Fibroblast of lung (primary cell): ENCODE measurements at regions not wholly inside any gene's neighbourhood (a gene's known extent, or its start where the extent isn't known, plus 50 kb on each side); places are given as distances from the start of the nearest gene placed in this dataset.

Experiments
- EZH2 ChIP-seq: IDR thresholded peaks from 2 replicates; pipeline ENCODE4 v1.5.1; 2012; ENCODE audit warnings: low read length, control low read depth, mild to moderate bottlenecking; ENCODE audit errors: missing control alignments
- TF ChIP-seq, protein P1 (sequence below), 2 donors: IDR thresholded peaks in 1 of 2; conservative IDR thresholded peaks in 1 of 2; 1 replicate in 1 of 2; 2 replicates in 1 of 2; pipeline ENCODE4 v1.5.1; 2011 to 2012; ENCODE audit warnings: low read length in 2 of 2, control low read depth in 1 of 2, inconsistent platforms in 1 of 2, low read depth in 1 of 2, mild to moderate bottlenecking in 1 of 2

DNA sequence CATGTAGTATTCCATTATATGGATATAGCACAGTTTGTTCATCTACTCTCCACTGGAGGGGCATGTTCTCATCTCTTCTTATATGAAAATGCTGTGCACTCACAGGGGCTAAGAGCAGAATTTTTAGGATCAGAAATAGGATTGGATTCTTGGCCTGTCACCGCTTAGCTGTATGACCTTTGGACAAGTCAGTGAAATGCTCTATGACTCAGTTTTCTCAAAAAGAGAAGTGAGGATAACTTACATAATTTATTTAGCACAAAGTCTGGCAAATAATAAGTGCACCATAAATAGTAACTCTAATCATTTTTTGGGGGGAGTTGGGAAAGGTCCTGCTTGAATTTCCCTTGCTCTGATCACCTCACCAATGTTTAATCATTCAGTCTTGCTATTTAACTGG lies 103.7 kb upstream of the LRIG1 start:
- TF ChIP-seq EZH2, result no peak
- TF ChIP-seq, protein P1, sequence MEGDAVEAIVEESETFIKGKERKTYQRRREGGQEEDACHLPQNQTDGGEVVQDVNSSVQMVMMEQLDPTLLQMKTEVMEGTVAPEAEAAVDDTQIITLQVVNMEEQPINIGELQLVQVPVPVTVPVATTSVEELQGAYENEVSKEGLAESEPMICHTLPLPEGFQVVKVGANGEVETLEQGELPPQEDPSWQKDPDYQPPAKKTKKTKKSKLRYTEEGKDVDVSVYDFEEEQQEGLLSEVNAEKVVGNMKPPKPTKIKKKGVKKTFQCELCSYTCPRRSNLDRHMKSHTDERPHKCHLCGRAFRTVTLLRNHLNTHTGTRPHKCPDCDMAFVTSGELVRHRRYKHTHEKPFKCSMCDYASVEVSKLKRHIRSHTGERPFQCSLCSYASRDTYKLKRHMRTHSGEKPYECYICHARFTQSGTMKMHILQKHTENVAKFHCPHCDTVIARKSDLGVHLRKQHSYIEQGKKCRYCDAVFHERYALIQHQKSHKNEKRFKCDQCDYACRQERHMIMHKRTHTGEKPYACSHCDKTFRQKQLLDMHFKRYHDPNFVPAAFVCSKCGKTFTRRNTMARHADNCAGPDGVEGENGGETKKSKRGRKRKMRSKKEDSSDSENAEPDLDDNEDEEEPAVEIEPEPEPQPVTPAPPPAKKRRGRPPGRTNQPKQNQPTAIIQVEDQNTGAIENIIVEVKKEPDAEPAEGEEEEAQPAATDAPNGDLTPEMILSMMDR (conservative IDR thresholded peaks at IDR 0.05 in 1 of 2, IDR thresholded peaks at IDR 0.05 in 1 of 2; ENCODE audit: low read depth in 1 of 2, low read length in 2 of 2), result no peak
